ENCODE measurements at regions not wholly inside any gene's neighbourhood (a gene's known extent, or its start where the extent isn't known, plus 50 kb on each side); places are given as distances from the start of the nearest gene placed in this dataset.

DNA sequence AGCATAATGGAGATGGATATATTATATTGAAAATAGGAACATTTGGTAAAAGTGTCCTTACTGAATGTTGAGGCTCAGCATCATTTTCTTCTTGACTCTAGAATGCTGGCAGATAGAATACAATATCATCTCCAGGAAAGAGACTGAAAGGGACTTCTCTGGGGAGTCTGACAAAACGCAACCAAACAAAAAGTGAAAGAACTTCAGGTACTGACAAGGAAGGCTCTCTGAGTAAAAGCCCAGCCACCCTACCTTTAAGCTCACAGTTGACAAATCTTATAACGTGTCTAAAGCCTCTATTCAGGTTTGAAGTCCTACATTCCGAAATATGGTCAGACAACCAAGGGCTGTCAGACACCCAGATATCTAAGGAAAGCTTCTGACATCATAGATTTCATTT lies 590.8 kb downstream of the SOX6 start:
- no peaks in the 10 kb centered on the region for H3K4me1 ChIP-seq (replicated peaks in 1 of 2; ENCODE audit: control insufficient read depth in 2 of 2, insufficient read depth in 2 of 2, low read length in 2 of 2)
- no peak overlapping the region for H3K4me3 ChIP-seq
- H3K36me3 ChIP-seq (ENCODE audit: control insufficient read depth, insufficient read depth, low read length) = no peaks in the 10 kb centered on the region
- in situ Hi-C loops (cut with MboI) (no loop called here), intact Hi-C loops (cut with micrococcal nuclease) (no loop called here)
- no peaks in the 10 kb centered on the region for H3K27me3 ChIP-seq (ENCODE audit: control insufficient read depth in 2 of 2, insufficient read depth in 2 of 2, low read length in 2 of 2)
- FAIRE-seq (no peak), ATAC-seq (no peak), DNase-seq (ENCODE audit: extremely low read depth in 1 of 4, low spot score in 3 of 4) (no peak)
- CTCF ChIA-PET (ENCODE audit: low intra/inter-chr PET ratio) = no interaction called here
- POLR2A ChIA-PET = no interaction called here
- 0% methylated on average over 3 of the region's 3 CpGs for WGBS (ENCODE audit: insufficient coverage, low coverage, missing lambda C conversion rate)
- no peak overlapping the region for H3K27ac ChIP-seq (ENCODE audit: extremely low read depth, low read depth, low read length)
- no TSS peak for BruUV-seq (replicated peaks)
- no peaks in the 10 kb centered on the region for H3K9me1 ChIP-seq (ENCODE audit: control insufficient read depth, insufficient read depth, low read length)
- no peaks in the 10 kb centered on the region for H4K20me1 ChIP-seq (replicated peaks; ENCODE audit: control insufficient read depth, insufficient read depth, low read length)
- no peak for TF ChIP-seq ZFPM2 (CRISPR knock-in tag; IDR thresholded peaks at IDR 0.05)
- H3K4me2 ChIP-seq (ENCODE audit: insufficient read depth, low read length) = no peak overlapping the region
- no peaks in the 10 kb centered on the region for H3K9me3 ChIP-seq (replicated peaks; ENCODE audit: control insufficient read depth, insufficient read depth, low read depth, low read length)
- H3K9ac ChIP-seq (ENCODE audit: insufficient read depth in 1 of 2, low read depth in 2 of 2, low read length in 2 of 2) = no peak overlapping the region
- no peaks in the 10 kb centered on the region for H3K79me2 ChIP-seq (ENCODE audit: control insufficient read depth, insufficient read depth, low read length)
- no peak overlapping the region for H2AFZ ChIP-seq (ENCODE audit: low read depth, low read length)

DNA sequence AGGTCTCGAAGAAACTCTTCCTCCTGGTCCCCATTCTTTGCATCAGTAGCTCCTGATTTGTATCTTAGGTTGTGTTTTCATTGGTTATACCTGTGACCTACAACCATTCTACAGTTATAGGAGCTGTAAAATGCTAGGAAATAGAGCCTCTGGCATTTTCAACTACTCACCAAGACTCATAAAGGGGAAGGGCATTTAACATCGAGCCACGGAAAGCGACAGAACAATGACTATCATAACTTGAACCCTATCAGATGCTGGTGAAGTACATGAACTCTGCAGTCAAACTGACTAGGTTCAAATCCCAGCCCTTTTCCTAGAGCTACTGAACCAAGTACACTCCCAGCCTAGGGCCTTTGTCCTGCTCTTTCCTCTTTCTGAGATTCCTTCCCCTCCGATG lies 588.0 kb downstream of the SOX6 start:
- BruUV-seq (replicated peaks) = no TSS peak
- H4K20me1 ChIP-seq (replicated peaks; ENCODE audit: control insufficient read depth, insufficient read depth, low read length) = no peaks in the 10 kb centered on the region
- no peak overlapping the region for H2AFZ ChIP-seq (ENCODE audit: low read depth, low read length)
- POLR2A ChIA-PET = no interaction called here
- TF ChIP-seq ZNF785 (CRISPR knock-in tag; IDR thresholded peaks at IDR 0.05) = no peak
- no peak for TF ChIP-seq NR2C2 (CRISPR knock-in tag; IDR thresholded peaks at IDR 0.05)
- no peak for TF ChIP-seq NR2C2 (tag; IDR thresholded peaks at IDR 0.05)
- TF ChIP-seq, protein P1, sequence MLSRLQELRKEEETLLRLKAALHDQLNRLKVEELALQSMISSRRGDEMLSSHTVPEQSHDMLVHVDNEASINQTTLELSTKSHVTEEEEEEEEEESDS (CRISPR knock-in tag; IDR thresholded peaks at IDR 0.05) = no peak
- no peak for TF ChIP-seq ZBTB1 (CRISPR knock-in tag; IDR thresholded peaks at IDR 0.05; ENCODE audit: borderline replicate concordance, low read depth)
- TF ChIP-seq GABPB2 (CRISPR knock-in tag; conservative IDR thresholded peaks at IDR 0.05) = no peak
- TF ChIP-seq HMGN3 (IDR thresholded peaks at IDR 0.05; ENCODE audit: borderline replicate concordance, extremely low read depth, insufficient read length, low read depth, low read length) = no peak
- TF ChIP-seq ZFPM2 (CRISPR knock-in tag; IDR thresholded peaks at IDR 0.05) = no peak
- TF ChIP-seq ZNF589 (CRISPR knock-in tag; IDR thresholded peaks at IDR 0.05; ENCODE audit: low read depth) = no peak
- no peak for DNase-seq (ENCODE audit: extremely low read depth in 1 of 4, low spot score in 3 of 4)
- H3K79me2 ChIP-seq (ENCODE audit: control insufficient read depth, insufficient read depth, low read length) = no peaks in the 10 kb centered on the region
- H3K36me3 ChIP-seq (ENCODE audit: control insufficient read depth, insufficient read depth, low read length) = no peaks in the 10 kb centered on the region
- WGBS (ENCODE audit: insufficient coverage, low coverage, missing lambda C conversion rate) = 2% methylated on average over 5 of the region's 5 CpGs
- no peaks in the 10 kb centered on the region for H3K9me3 ChIP-seq (replicated peaks; ENCODE audit: control insufficient read depth, insufficient read depth, low read depth, low read length)
- no peak overlapping the region for H3K9ac ChIP-seq (ENCODE audit: insufficient read depth in 1 of 2, low read depth in 2 of 2, low read length in 2 of 2)
- H3K27me3 ChIP-seq (ENCODE audit: control insufficient read depth in 2 of 2, insufficient read depth in 2 of 2, low read length in 2 of 2) = no peaks in the 10 kb centered on the region
- H3K27ac ChIP-seq (ENCODE audit: extremely low read depth, low read depth, low read length) = no peak overlapping the region
- FAIRE-seq = no peak
- ATAC-seq = no peak
- intact Hi-C loops (cut with micrococcal nuclease) (no loop called here), in situ Hi-C loops (cut with MboI) (no loop called here)
- H3K9me1 ChIP-seq (ENCODE audit: control insufficient read depth, insufficient read depth, low read length) = no peaks in the 10 kb centered on the region
- H3K4me3 ChIP-seq = no peak overlapping the region
- CTCF ChIA-PET (ENCODE audit: low intra/inter-chr PET ratio) = no interaction called here
- H3K4me2 ChIP-seq (ENCODE audit: insufficient read depth, low read length) = no peak overlapping the region
- no peaks in the 10 kb centered on the region for H3K4me1 ChIP-seq (replicated peaks in 1 of 2; ENCODE audit: control insufficient read depth in 2 of 2, insufficient read depth in 2 of 2, low read length in 2 of 2)
